ENCODE measurements at regions not wholly inside any gene's neighbourhood (a gene's known extent, or its start where the extent isn't known, plus 50 kb on each side); places are given as distances from the start of the nearest gene placed in this dataset.

DNA sequence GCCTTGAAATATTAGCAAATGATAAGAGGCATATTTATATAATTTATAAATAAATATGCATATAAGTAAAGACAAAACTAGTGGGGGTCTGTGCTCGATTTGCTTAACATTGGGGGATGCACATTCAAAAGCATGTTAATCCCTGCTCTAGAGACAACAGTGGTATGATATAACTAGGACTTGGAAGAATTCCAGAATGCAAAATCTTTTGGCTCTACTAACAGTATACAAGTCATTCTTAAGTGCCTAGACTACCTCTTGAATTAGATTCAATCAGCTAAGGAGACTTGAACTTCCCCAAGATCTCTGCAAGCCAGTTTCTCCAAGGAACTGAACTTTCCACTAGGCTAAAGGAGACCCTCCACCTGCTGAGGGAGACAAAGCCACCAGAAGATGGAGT is 282.7 kb upstream of the RORA start:
- POLR2A ChIA-PET, result no interaction called here
- no peak for DNase-seq (ENCODE audit: low read depth)

GRCh38 chr15:61511089-61511488 is 282.0 kb upstream of the RORA start:
- Histone ChIP-seq H3K36me3 (ENCODE audit: control insufficient read depth, insufficient read depth, low read length) (no peaks in the 10 kb centered on the region), H3K4me3 (ENCODE audit: low read depth, low read length) (no peak overlapping the region), H3K27me3 (ENCODE audit: control insufficient read depth, insufficient read depth, low read length) (no peaks in the 10 kb centered on the region)
- TF ChIP-seq, protein P1, sequence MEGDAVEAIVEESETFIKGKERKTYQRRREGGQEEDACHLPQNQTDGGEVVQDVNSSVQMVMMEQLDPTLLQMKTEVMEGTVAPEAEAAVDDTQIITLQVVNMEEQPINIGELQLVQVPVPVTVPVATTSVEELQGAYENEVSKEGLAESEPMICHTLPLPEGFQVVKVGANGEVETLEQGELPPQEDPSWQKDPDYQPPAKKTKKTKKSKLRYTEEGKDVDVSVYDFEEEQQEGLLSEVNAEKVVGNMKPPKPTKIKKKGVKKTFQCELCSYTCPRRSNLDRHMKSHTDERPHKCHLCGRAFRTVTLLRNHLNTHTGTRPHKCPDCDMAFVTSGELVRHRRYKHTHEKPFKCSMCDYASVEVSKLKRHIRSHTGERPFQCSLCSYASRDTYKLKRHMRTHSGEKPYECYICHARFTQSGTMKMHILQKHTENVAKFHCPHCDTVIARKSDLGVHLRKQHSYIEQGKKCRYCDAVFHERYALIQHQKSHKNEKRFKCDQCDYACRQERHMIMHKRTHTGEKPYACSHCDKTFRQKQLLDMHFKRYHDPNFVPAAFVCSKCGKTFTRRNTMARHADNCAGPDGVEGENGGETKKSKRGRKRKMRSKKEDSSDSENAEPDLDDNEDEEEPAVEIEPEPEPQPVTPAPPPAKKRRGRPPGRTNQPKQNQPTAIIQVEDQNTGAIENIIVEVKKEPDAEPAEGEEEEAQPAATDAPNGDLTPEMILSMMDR (IDR thresholded peaks at IDR 0.05; ENCODE audit: insufficient read depth, low read depth, low read length), result no peak
- no peak for DNase-seq (ENCODE audit: low read depth)
- CTCF ChIA-PET, result no interaction called here
- POLR2A ChIA-PET, result no interaction called here

More for the DNA sequence above, 282.7 kb upstream of the RORA start:
- TF ChIP-seq, protein P1 (IDR thresholded peaks at IDR 0.05; ENCODE audit: insufficient read depth, low read depth, low read length), result no peak
- Histone ChIP-seq H3K36me3 (ENCODE audit: control insufficient read depth, insufficient read depth, low read length) (no peaks in the 10 kb centered on the region), H3K27me3 (ENCODE audit: control insufficient read depth, insufficient read depth, low read length) (no peaks in the 10 kb centered on the region), H3K4me3 (ENCODE audit: low read depth, low read length) (no peak overlapping the region)
- CTCF ChIA-PET, result no interaction called here

GRCh38 chr15:61509327-61509840 is 280.3 kb upstream of the RORA start:
- ChIA-PET CTCF (no interaction called here), POLR2A (no interaction called here)
- TF ChIP-seq, protein P1 (IDR thresholded peaks at IDR 0.05; ENCODE audit: insufficient read depth, low read depth, low read length), result no peak
- Histone ChIP-seq H3K27me3 (ENCODE audit: control insufficient read depth, insufficient read depth, low read length) (no peaks in the 10 kb centered on the region), H3K36me3 (ENCODE audit: control insufficient read depth, insufficient read depth, low read length) (no peaks in the 10 kb centered on the region), H3K4me3 (ENCODE audit: low read depth, low read length) (no peak overlapping the region)
- DNase-seq (ENCODE audit: low read depth), result no peak

DNA sequence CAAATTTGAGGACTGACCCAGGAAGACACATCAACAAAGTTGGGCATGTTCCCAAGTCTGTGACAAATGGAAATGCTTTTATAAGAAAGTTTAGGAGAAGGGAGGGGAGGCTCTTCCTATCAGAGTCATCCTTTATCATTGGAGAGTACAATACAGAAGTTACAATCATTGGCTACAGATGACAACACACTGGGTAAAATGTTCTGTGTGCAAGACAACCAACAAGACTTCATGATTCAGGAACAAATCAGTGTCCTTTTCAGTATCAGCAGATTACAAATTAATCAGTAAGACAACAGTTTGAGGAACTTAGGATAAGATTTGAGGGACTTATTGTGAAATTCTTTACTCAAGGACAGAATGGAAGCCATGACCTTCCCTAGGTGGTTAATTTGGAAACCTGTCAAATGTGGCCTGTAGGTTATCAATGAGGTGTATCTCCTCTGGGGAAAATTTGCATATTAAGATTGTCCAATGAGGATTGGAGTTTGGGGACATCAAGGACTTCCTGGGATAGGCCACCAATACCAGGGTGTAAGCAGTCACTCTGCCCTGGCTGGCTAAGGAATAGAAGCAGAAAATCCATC is 274.4 kb upstream of the RORA start:
- TF ChIP-seq, protein P1 (IDR thresholded peaks at IDR 0.05; ENCODE audit: insufficient read depth, low read depth, low read length), result no peak
- no peak for DNase-seq (ENCODE audit: low read depth)
- ChIA-PET POLR2A (no interaction called here), CTCF (no interaction called here)
- Histone ChIP-seq H3K4me3 (ENCODE audit: low read depth, low read length) (no peak overlapping the region), H3K36me3 (ENCODE audit: control insufficient read depth, insufficient read depth, low read length) (no peaks in the 10 kb centered on the region), H3K27me3 (ENCODE audit: control insufficient read depth, insufficient read depth, low read length) (no peaks in the 10 kb centered on the region)

- no peaks in the 10 kb centered on the region for H3K27me3 ChIP-seq (ENCODE audit: control insufficient read depth, insufficient read depth, low read length)
- H3K4me3 ChIP-seq (ENCODE audit: low read depth, low read length), result no peak overlapping the region
- H3K36me3 ChIP-seq (ENCODE audit: control insufficient read depth, insufficient read depth, low read length), result no peaks in the 10 kb centered on the region
- CTCF ChIA-PET, result no interaction called here
- POLR2A ChIA-PET, result no interaction called here
- DNase-seq (ENCODE audit: low read depth), result no peak
- TF ChIP-seq, protein P1 (IDR thresholded peaks at IDR 0.05; ENCODE audit: insufficient read depth, low read depth, low read length), result no peak
Measured at GRCh38 chr15:61501815-61502389, 272.8 kb upstream of the RORA start.

Data from BJ (cell line).